Ishikawa (cell line): ENCODE measurements at regions not wholly inside any gene's neighbourhood (a gene's known extent, or its start where the extent isn't known, plus 50 kb on each side); places are given as distances from the start of the nearest gene placed in this dataset.

ENCODE experiments used
- CEBPB ChIP-seq: IDR thresholded peaks from 2 replicates; pipeline ENCODE4 v1.6.1; 2012
- CREB1 ChIP-seq: IDR thresholded peaks from 2 replicates; pipeline ENCODE4 v1.6.1; 2012; ENCODE audit warnings: low read depth
- EGR1 ChIP-seq: IDR thresholded peaks from 2 replicates; pipeline ENCODE4 v1.6.1; 2012
- EP300 ChIP-seq: IDR thresholded peaks from 2 replicates; pipeline ENCODE4 v1.6.1; 2012; ENCODE audit warnings: borderline replicate concordance
- FOXM1 ChIP-seq: IDR thresholded peaks from 2 replicates; pipeline ENCODE4 v1.6.1; 2012; ENCODE audit warnings: low read depth, borderline replicate concordance
- MAX ChIP-seq: IDR thresholded peaks from 2 replicates; pipeline ENCODE4 v1.6.1; 2012
- NFIC ChIP-seq: IDR thresholded peaks from 2 replicates; pipeline ENCODE4 v1.6.1; 2012
- RAD21 ChIP-seq: IDR thresholded peaks from 2 replicates; pipeline ENCODE4 v1.6.1; 2012; ENCODE audit warnings: low read depth
- REST ChIP-seq: IDR thresholded peaks from 2 replicates; pipeline ENCODE4 v1.6.1; 2012; ENCODE audit warnings: low read depth, mild to moderate bottlenecking
- TAF1 ChIP-seq: IDR thresholded peaks from 2 replicates; pipeline ENCODE4 v1.6.1; 2012; ENCODE audit warnings: low read depth, mild to moderate bottlenecking
- TCF12 ChIP-seq: IDR thresholded peaks from 2 replicates; pipeline ENCODE4 v1.6.1; 2012; ENCODE audit warnings: low read depth
- TEAD4 ChIP-seq: IDR thresholded peaks from 2 replicates; pipeline ENCODE4 v1.6.1; 2012
- USF1 ChIP-seq: IDR thresholded peaks from 2 replicates; pipeline ENCODE4 v1.6.1; 2012
- YY1 ChIP-seq: IDR thresholded peaks from 2 replicates; pipeline ENCODE4 v1.6.1; 2012; ENCODE audit warnings: low read depth
- ZBTB7A ChIP-seq: IDR thresholded peaks from 2 replicates; pipeline ENCODE4 v1.6.1; 2012; ENCODE audit warnings: low read depth

- no peak for TF ChIP-seq CEBPB
- TF ChIP-seq EP300, result no peak
- TF ChIP-seq ZBTB7A, result no peak
- TF ChIP-seq TAF1, result no peak
- TF ChIP-seq RAD21, result no peak
- no peak for TF ChIP-seq REST
- TF ChIP-seq MAX, result no peak
- no peak for TF ChIP-seq EGR1
- no peak for TF ChIP-seq FOXM1
- TF ChIP-seq TEAD4, result no peak
- TF ChIP-seq CREB1, result no peak
Observed at GRCh38 chr3:187986514-187986934, 167.4 kb upstream of the LPP start.

GRCh38 chr3:187987187-187987586 is 166.8 kb upstream of the LPP start:
- TF ChIP-seq FOXM1 (no peak), NFIC (no peak), TCF12 (no peak), TAF1 (no peak), EP300 (no peak), CEBPB (no peak), CREB1 (no peak), EGR1 (no peak), REST (no peak), ZBTB7A (no peak), MAX (no peak), USF1 (no peak)

GRCh38 chr3:187987924-187988323 is 166.0 kb upstream of the LPP start:
- TF ChIP-seq ZBTB7A (no peak), TEAD4 (no peak), RAD21 (no peak), TCF12 (no peak), MAX (no peak), CEBPB (no peak), USF1 (no peak), FOXM1 (no peak), NFIC (no peak), EGR1 (no peak), EP300 (no peak), CREB1 (no peak), TAF1 (no peak), REST (no peak), YY1 (no peak)

GRCh38 chr3:187989575-187990153 is 164.3 kb upstream of the LPP start:
- no peak for TF ChIP-seq RAD21
- no peak for TF ChIP-seq MAX
- TF ChIP-seq YY1, result no peak
- no peak for TF ChIP-seq REST
- TF ChIP-seq USF1, result no peak
- no peak for TF ChIP-seq EGR1
- no peak for TF ChIP-seq TAF1
- no peak for TF ChIP-seq FOXM1
- TF ChIP-seq TEAD4, result no peak
- TF ChIP-seq CEBPB, result no peak
- TF ChIP-seq NFIC, result no peak
- no peak for TF ChIP-seq ZBTB7A
- TF ChIP-seq EP300, result no peak
- TF ChIP-seq CREB1, result no peak
- TF ChIP-seq TCF12, result no peak
